GM12878 (cell line): ENCODE measurements at regions not wholly inside any gene's neighbourhood (a gene's known extent, or its start where the extent isn't known, plus 50 kb on each side); places are given as distances from the start of the nearest gene placed in this dataset.

ENCODE experiments used
- ATAC-seq: fragments of 200-7000 bp; cut with Tn5 transposase; 3 replicates; pipeline ENCODE4 v1.9.1; 2020; ENCODE audit warnings: mild to moderate bottlenecking, moderate library complexity
- BruUV-seq: library from RNA; stranded (reverse); fragments of 400-500 nt; replicated peaks from 2 replicates; lab custom pipeline; 2021; lab: Mats Ljungman, UMichigan
- CTCF ChIA-PET: fragments of 300-600 bp; sonication (Branson Sonifier 250); formaldehyde crosslinking; extraction: SDS; loops from one replicate; lab custom pipeline; 2021; ENCODE audit warnings: inconsistent platforms; lab: Yijun Ruan, JAX
- POLR2A ChIA-PET: fragments of 350-600 bp; formaldehyde crosslinking; extraction: SDS; loops from one replicate; lab custom pipeline; 2021; ENCODE audit warnings: inconsistent platforms; lab: Charles Lee
- RAD21 ChIA-PET: fragments of 300-600 bp; sonication (Branson Sonifier 250); formaldehyde crosslinking; loops from one replicate; lab custom pipeline; 2023; ENCODE audit warnings: antibody characterized with exemption; ENCODE audit not compliant: unreplicated experiment; lab: Charles Lee
- SMC1A ChIA-PET: fragments of 300-600 bp; sonication (Branson Sonifier 250); formaldehyde crosslinking; loops from one replicate; lab custom pipeline; 2023; ENCODE audit not compliant: unreplicated experiment, uncharacterized antibody; lab: Charles Lee
- DNase-seq: peaks from one replicate; pipeline ENCODE4 v3.0.0-alpha.2; 2011; ENCODE audit warnings: low read depth, low spot score
- FAIRE-seq: peaks from 3 replicates; lab custom pipeline; 2011; peaks lifted over from hg19 to GRCh38; lab: Jason Lieb, UNC
- H2AFZ ChIP-seq: 2 replicates; pipeline ENCODE4 v1.6.0; 2011; ENCODE audit warnings: low read depth, low read length, control low read depth; ENCODE audit not compliant: control insufficient read depth
- H3K27ac ChIP-seq: 2 replicates; pipeline ENCODE4 v1.5.1; 2011; ENCODE audit warnings: control low read depth; ENCODE audit not compliant: control insufficient read depth, insufficient read depth
- H3K27me3 ChIP-seq, 2 experiments: replicated peaks in 1 of 2; 2 replicates each; pipeline versions ENCODE4 v1.6.0 to v1.6.1; 2011; ENCODE audit warnings: low read length in 1 of 2; ENCODE audit not compliant: control insufficient read depth in 2 of 2, insufficient read depth in 2 of 2
- H3K36me3 ChIP-seq, 2 experiments: 2 replicates each; pipeline ENCODE4 v1.5.1; 2011; ENCODE audit warnings: low read length in 1 of 2; ENCODE audit not compliant: control insufficient read depth in 2 of 2, insufficient read depth in 2 of 2
- H3K4me1 ChIP-seq: 2 replicates; pipeline ENCODE4 v1.6.1; 2011; ENCODE audit warnings: mild to moderate bottlenecking, low read length, moderate library complexity, mixed read lengths; ENCODE audit not compliant: control insufficient read depth, insufficient read depth
- H3K4me2 ChIP-seq: 2 replicates; pipeline ENCODE4 v1.6.0; 2011; ENCODE audit warnings: control low read depth; ENCODE audit not compliant: control insufficient read depth, insufficient read depth
- H3K4me3 ChIP-seq: fragments of 200-600 bp; sonication (generic); 2 replicates; pipeline ENCODE4 v1.5.1; 2016
- H3K79me2 ChIP-seq: 2 replicates; pipeline ENCODE4 v1.6.0; 2011; ENCODE audit warnings: low read length; ENCODE audit not compliant: control insufficient read depth, insufficient read depth
- H3K9ac ChIP-seq: 2 replicates; pipeline ENCODE4 v1.8.0; 2011; ENCODE audit warnings: low read length, control low read depth, mixed read lengths; ENCODE audit not compliant: control insufficient read depth, insufficient read depth
- H3K9me3 ChIP-seq: replicated peaks from 3 replicates; pipeline ENCODE4 v1.5.1; 2011; ENCODE audit warnings: mild to moderate bottlenecking, low read length; ENCODE audit not compliant: control insufficient read depth, insufficient read depth
- H4K20me1 ChIP-seq: 2 replicates; pipeline ENCODE4 v1.6.0; 2011; ENCODE audit not compliant: control insufficient read depth, insufficient read depth
- ATF2 ChIP-seq: IDR thresholded peaks from 2 replicates; pipeline ENCODE4 v1.6.1; 2012; ENCODE audit warnings: low read length, inconsistent platforms
- EED ChIP-seq: sonication (generic); IDR thresholded peaks from 2 replicates; pipeline ENCODE4 v1.6.1; 2016; ENCODE audit warnings: antibody characterized with exemption, low read depth
- FOXM1 ChIP-seq: IDR thresholded peaks from 2 replicates; pipeline ENCODE4 v1.6.1; 2012; ENCODE audit warnings: low read depth, mild to moderate bottlenecking, inconsistent platforms, low read length, moderate library complexity
- MEF2A ChIP-seq: IDR thresholded peaks from 2 replicates; pipeline ENCODE4 v1.6.1; 2011; ENCODE audit warnings: low read depth, mild to moderate bottlenecking, low read length, moderate library complexity; ENCODE audit not compliant: insufficient read depth
- NFIC ChIP-seq: IDR thresholded peaks from 2 replicates; pipeline ENCODE4 v1.6.1; 2012; ENCODE audit warnings: low read depth, mild to moderate bottlenecking, inconsistent platforms, low read length, moderate library complexity
- RAD21 ChIP-seq: IDR thresholded peaks from 2 replicates; pipeline ENCODE4 v1.6.1; 2011; ENCODE audit warnings: mild to moderate bottlenecking, low read depth, low read length, moderate library complexity; ENCODE audit not compliant: insufficient read depth
- RUNX3 ChIP-seq: IDR thresholded peaks from 2 replicates; pipeline ENCODE4 v1.6.1; 2012; ENCODE audit warnings: low read length, inconsistent platforms
- SIX5 ChIP-seq: IDR thresholded peaks from 2 replicates; pipeline ENCODE4 v1.6.1; 2011; ENCODE audit warnings: mild to moderate bottlenecking, low read depth, low read length, moderate library complexity; ENCODE audit not compliant: severe bottlenecking
- WGBS: methylation state at CpG from one replicate; pipeline ENCODE4 v1.1.6; 2016; ENCODE audit warnings: low lambda C conversion rate; ENCODE audit not compliant: insufficient replicate concordance, insufficient coverage; ENCODE audit errors: missing lambda C conversion rate; 5-methylcytosine and 5-hydroxymethylcytosine counted together
- in situ Hi-C: fragments of 300-500 bp; cut with MboI; formaldehyde crosslinking; loops from 9 replicates; pipeline ENCODE4 v1.14.3; 2018; ENCODE audit warnings: mixed read lengths
- intact Hi-C: fragments of 100-400 bp; cut with micrococcal nuclease; formaldehyde crosslinking; loops from one replicate; pipeline ENCODE4 v1.14.2; 2022; ENCODE audit not compliant: unreplicated experiment
- TF ChIP-seq, protein P1 (sequence below): fragments of 450-650 bp; IDR thresholded peaks from 2 replicates; pipeline ENCODE4 v1.6.1; 2014; ENCODE audit warnings: mild to moderate bottlenecking

GRCh38 chr6:159461998-159462397, 231.0 kb downstream of the SOD2 start:
- H4K20me1 ChIP-seq, result no peaks in the 10 kb centered on the region
- no peaks in the 10 kb centered on the region for H3K9me3 ChIP-seq
- TF ChIP-seq ATF2 (peak; percentile 55; the same call in 1 of the 2 replicates), RAD21 (peak; percentile 51), RUNX3 (peak; percentile 84), MEF2A (peak; percentile 80), EED (no peak), SIX5 (no peak), FOXM1 (0 out of 2 replicates have a peak, but pooled peaks have one; percentile 45), NFIC (peak; percentile 50; the same call in 1 of the 2 replicates)
- TF ChIP-seq, protein P1, sequence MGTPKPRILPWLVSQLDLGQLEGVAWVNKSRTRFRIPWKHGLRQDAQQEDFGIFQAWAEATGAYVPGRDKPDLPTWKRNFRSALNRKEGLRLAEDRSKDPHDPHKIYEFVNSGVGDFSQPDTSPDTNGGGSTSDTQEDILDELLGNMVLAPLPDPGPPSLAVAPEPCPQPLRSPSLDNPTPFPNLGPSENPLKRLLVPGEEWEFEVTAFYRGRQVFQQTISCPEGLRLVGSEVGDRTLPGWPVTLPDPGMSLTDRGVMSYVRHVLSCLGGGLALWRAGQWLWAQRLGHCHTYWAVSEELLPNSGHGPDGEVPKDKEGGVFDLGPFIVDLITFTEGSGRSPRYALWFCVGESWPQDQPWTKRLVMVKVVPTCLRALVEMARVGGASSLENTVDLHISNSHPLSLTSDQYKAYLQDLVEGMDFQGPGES, result no peak
- RAD21 ChIA-PET, result no interaction called here
- WGBS, result 0% methylated on average over 1 of the region's 1 CpG
- H3K4me3 ChIP-seq, result no peak overlapping the region
- no peak for DNase-seq
- H3K4me2 ChIP-seq, result peak overlapping the region; percentile 4; the same call in 1 of the 2 replicates
- POLR2A ChIA-PET, result no interaction called here
- H3K79me2 ChIP-seq, result no peaks in the 10 kb centered on the region
- peaks cover 15% of the 10 kb centered on the region for H3K4me1 ChIP-seq
- no peak overlapping the region; the same call in 1 of the 2 replicates for H3K27ac ChIP-seq
- no peaks in the 10 kb centered on the region for H3K27me3 ChIP-seq
- H3K36me3 ChIP-seq, result no peaks in the 10 kb centered on the region
- no peak overlapping the region for H3K9ac ChIP-seq
- H2AFZ ChIP-seq, result no peak overlapping the region; the same call in 1 of the 2 replicates
- no TSS peak for BruUV-seq
- ATAC-seq, result peak; percentile 49
- in situ Hi-C loops (loop anchor here (25.0 kb wide), 1 partner anchor 450 kb away; the partner anchor contains the start of gene RSPH3), intact Hi-C loops (no loop called here)
- SMC1A ChIA-PET, result interaction anchor here (1.7 kb wide), 1 partner anchor 288 kb away, joined by 5 read pairs; no protein-coding TSS in a partner anchor
- CTCF ChIA-PET, result interaction anchor here (2.3 to 2.5 kb wide), 2 partner anchors 193 to 209 kb away, joined by 5 to 8 read pairs; no protein-coding TSS in a partner anchor
- no peak for FAIRE-seq
